ENCODE measurements at regions not wholly inside any gene's neighbourhood (a gene's known extent, or its start where the extent isn't known, plus 50 kb on each side); places are given as distances from the start of the nearest gene placed in this dataset.

DNA sequence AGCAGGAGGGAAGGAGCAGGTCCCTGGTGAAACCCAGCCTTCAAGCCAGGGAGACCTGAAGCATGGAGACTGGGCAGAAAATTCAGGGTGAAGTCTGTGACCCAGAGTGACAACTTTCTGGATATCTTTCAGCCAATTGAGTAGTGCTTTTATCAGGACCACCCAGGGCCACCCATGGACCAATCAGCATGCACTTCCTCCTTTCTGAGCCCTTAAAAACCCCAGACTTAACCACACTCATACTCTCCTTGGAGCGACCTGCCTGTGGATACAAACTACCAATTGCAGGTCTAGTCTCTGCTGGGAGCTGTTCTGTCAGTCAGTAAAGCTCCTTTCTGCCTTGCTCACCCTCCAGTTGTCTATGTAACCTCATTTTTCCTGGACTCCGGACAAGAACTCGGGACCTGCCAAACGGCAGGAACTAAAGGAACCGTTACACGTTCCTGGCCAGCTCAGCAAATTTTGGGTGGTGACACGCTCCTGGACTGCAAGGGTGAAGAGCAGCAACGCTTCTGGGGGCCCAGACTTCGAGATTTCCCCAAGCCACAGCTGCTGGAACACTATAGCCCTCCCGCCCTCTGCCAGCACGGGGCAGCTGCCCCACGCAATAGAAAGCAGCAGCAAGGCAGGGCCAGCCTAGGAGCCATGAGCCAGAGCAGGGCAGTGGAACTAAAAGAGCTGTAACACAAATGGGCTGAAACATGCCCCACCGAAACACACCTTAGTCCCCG, 1183.4 kb downstream of the AMY1C start:
- TF ChIP-seq, protein P1, sequence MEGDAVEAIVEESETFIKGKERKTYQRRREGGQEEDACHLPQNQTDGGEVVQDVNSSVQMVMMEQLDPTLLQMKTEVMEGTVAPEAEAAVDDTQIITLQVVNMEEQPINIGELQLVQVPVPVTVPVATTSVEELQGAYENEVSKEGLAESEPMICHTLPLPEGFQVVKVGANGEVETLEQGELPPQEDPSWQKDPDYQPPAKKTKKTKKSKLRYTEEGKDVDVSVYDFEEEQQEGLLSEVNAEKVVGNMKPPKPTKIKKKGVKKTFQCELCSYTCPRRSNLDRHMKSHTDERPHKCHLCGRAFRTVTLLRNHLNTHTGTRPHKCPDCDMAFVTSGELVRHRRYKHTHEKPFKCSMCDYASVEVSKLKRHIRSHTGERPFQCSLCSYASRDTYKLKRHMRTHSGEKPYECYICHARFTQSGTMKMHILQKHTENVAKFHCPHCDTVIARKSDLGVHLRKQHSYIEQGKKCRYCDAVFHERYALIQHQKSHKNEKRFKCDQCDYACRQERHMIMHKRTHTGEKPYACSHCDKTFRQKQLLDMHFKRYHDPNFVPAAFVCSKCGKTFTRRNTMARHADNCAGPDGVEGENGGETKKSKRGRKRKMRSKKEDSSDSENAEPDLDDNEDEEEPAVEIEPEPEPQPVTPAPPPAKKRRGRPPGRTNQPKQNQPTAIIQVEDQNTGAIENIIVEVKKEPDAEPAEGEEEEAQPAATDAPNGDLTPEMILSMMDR (conservative IDR thresholded peaks at IDR 0.05; ENCODE audit: low read depth, low read length): no peak
- H3K4me3 ChIP-seq (ENCODE audit: low read depth, low read length): no peak overlapping the region

DNA sequence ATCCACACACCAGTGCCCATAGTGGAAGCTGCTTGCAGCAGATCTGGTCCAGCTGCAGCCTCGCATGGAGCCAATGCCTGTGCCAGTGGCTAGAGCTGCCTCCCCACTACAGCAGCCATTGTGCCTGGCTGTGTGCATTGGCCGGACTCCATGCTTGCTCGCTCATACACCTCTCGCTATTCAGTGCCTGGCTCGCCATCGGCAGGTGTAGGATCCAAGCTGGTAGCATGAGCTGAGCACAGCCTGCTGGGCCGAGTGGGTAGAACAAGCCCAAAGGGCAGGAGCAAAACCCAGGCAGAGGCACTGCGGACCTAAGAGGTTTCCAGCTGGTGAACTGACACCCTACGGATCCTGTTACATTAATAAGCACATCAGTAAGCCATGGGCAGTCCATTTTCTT, 1184.1 kb downstream of the AMY1C start:
- TF ChIP-seq, protein P1 (conservative IDR thresholded peaks at IDR 0.05; ENCODE audit: low read depth, low read length): no peak
- DNase-seq (ENCODE audit: low read depth): no peak
- no peak overlapping the region for H3K4me3 ChIP-seq (ENCODE audit: low read depth, low read length)

More for the DNA sequence above, 1183.4 kb downstream of the AMY1C start:
- DNase-seq (ENCODE audit: low read depth): no peak

DNA sequence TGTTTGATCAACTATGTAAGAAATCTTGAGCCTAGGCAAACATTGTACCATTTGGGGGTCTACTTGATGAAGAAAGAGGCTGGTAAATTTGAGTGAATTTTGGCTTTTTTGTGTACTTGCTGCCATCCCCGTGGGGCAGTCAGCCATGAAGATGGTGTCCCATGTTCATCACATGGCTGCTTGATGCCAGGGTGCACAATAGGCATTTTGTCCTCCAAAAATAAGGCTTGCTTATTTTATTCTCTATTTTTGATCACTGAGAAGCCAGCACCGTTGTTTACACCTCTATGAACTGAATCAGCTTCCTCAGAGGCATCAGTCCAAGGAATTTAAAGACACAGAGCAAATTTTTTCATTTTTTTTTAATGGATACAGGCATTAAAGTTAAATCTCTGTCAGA, 1195.7 kb downstream of the AMY1C start:
- H3K4me3 ChIP-seq (ENCODE audit: low read depth, low read length): no peak overlapping the region
- no peak for DNase-seq (ENCODE audit: low read depth)
- TF ChIP-seq, protein P1 (conservative IDR thresholded peaks at IDR 0.05; ENCODE audit: low read depth, low read length): no peak

DNA sequence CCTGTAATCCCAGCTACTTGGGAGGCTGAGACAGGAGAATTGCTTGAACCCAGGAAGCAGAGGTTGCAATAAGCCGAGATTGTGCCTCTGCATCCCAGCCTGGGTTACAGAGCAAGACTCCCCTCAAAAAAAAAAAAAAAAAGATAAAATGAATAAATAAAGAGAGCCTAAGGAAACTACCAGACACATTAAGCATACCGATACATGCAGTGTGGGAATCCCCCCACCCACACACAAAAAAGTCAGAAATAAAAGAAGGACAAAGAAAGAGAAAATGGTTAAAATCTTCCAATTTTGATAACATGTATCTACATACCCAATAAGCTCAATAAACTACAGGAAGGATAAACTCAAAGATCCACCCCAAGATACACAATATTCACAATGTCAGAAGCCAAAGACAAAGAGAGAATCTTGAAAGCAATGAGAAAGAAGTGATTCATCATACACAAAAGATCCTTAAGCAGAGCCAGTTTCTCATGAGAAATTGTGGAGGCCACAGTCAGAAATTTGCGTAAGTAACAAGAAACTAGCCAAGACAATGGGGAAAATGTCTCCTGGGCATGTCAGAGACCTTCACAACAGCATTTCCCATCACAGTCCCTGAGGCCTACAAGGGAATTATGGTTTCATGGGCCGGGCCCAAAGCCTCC, 1197.0 kb downstream of the AMY1C start:
- H3K4me3 ChIP-seq (ENCODE audit: low read depth, low read length): no peak overlapping the region
- no peak for DNase-seq (ENCODE audit: low read depth)
- TF ChIP-seq, protein P1 (conservative IDR thresholded peaks at IDR 0.05; ENCODE audit: low read depth, low read length): no peak

DNA sequence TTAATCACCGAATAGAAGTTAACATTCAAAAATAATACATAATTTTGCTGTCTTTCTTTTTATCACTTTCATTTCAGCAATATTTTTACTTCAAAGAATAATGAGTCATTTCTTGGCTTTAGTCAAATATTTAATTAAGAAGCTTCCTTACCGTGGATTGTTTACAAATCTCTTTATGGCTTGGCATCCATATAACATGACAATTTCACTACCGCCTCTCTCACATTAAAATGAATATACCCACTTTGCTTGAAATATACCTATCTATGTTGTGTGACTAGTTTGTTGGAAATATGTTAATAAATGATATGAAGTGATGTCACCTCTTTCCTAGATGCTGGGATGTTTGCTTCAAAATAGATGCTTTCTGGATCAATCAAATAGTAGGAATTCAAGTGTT, 1203.9 kb downstream of the AMY1C start:
- no peak overlapping the region for H3K4me3 ChIP-seq (ENCODE audit: low read depth, low read length)
- DNase-seq (ENCODE audit: low read depth): no peak
- TF ChIP-seq, protein P1 (conservative IDR thresholded peaks at IDR 0.05; ENCODE audit: low read depth, low read length): no peak

DNA sequence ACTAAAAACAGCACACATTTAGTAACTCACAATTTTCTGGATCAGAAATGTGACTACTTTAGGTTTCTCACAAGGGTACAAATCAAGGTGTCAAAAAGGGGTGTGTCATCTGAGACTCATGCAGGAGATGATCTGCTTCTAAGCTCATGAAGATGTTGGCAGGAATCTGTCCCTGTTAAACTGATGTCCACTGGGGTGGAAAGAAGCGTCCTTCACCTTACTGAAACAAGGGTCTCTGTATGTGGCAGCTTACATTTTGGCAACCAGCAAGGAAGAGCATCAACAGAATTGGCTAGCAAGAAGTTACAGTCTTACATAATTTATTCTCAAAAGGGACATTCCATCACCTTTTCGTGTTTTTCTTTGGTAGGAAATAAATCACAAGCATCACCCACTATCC, 1223.8 kb downstream of the AMY1C start:
- DNase-seq (ENCODE audit: low read depth): no peak
- H3K4me3 ChIP-seq (ENCODE audit: low read depth, low read length): no peak overlapping the region
- TF ChIP-seq, protein P1 (conservative IDR thresholded peaks at IDR 0.05; ENCODE audit: low read depth, low read length): no peak

DNA sequence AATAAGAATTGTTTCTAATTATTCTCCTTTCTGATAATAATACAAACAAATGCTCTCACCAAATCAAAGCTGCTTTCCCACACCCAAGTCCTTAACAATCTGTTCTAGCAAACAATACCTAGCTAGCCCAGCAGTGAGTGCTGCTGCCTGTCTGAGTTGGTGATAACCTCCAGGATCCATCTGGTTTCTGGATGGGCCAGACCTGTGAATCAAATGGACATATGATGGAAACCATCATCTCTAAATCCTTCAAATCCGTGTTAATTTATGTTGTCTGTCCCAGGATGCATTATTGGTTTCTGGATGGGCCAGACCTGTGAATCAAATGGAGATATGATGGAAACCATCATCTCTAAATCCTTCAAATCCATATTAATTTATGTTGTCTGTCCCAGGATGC, 1230.0 kb downstream of the AMY1C start:
- TF ChIP-seq, protein P1 (conservative IDR thresholded peaks at IDR 0.05; ENCODE audit: low read depth, low read length): no peak
- no peak for DNase-seq (ENCODE audit: low read depth)
- H3K4me3 ChIP-seq (ENCODE audit: low read depth, low read length): no peak overlapping the region
